DOHH2 (cell line): ENCODE measurements at regions not wholly inside any gene's neighbourhood (a gene's known extent, or its start where the extent isn't known, plus 50 kb on each side); places are given as distances from the start of the nearest gene placed in this dataset.

ENCODE experiments used
- CTCF ChIP-seq: fragments of 200-600 bp; sonication (generic); IDR thresholded peaks from one replicate; pipeline ENCODE4 v1.5.1; 2014; ENCODE audit warnings: antibody characterized with exemption, mild to moderate bottlenecking, low read depth, low read length; ENCODE audit not compliant: poor library complexity, severe bottlenecking
- EZH2phosphoT487 ChIP-seq: fragments of 200-600 bp; sonication (generic); IDR thresholded peaks from 2 replicates; pipeline ENCODE4 v1.6.1; 2017; ENCODE audit warnings: borderline replicate concordance, mild to moderate bottlenecking, antibody characterized with exemption, low read length, moderate library complexity, mixed read lengths

- TF ChIP-seq CTCF (peak; percentile 67), EZH2phosphoT487 (no peak)
Measured at GRCh38 chr12:130041983-130042812, 120.1 kb upstream of the FZD10 start.
